ENCODE measurements at regions not wholly inside any gene's neighbourhood (a gene's known extent, or its start where the extent isn't known, plus 50 kb on each side); places are given as distances from the start of the nearest gene placed in this dataset.

DNA sequence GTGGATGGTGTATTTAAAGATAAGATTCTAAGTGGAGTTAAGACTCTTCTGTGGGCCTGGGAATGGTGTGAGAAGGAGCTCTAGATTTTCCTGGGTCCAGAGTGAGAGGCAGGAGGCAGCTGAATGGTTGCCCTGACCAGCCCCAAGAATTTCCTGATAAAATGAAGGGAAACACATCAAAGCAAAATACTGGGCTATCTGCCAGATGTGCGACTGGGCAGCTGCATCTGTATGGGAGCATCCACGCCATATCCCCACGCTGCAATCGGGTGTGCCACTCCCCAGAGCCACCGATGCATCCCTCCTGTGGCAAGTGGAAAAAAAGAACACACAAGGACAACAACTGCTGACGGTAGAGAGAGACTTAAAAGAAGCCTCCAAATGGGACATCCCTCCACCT is 84.3 kb upstream of the COX10 start:
- TF ChIP-seq POLR2A (IDR thresholded peaks at IDR 0.05; ENCODE audit: low read depth, low read length): no peak
- no peak for TF ChIP-seq PAX5 (IDR thresholded peaks at IDR 0.05; ENCODE audit: insufficient read depth, low read length, severe bottlenecking)
- TF ChIP-seq SPI1 (IDR thresholded peaks at IDR 0.05; ENCODE audit: low read depth, low read length): no peak
- TF ChIP-seq POLR2AphosphoS5 (IDR thresholded peaks at IDR 0.05; ENCODE audit: low read depth, low read length): no peak
- no peak for TF ChIP-seq TAF1 (IDR thresholded peaks at IDR 0.05; ENCODE audit: low read depth, low read length)
- TF ChIP-seq POU2F2 (IDR thresholded peaks at IDR 0.05; ENCODE audit: low read depth, low read length): no peak
